HFF-Myc (cell line): ENCODE measurements at regions not wholly inside any gene's neighbourhood (a gene's known extent, or its start where the extent isn't known, plus 50 kb on each side); places are given as distances from the start of the nearest gene placed in this dataset.
"Not testable (repeated sequence)": the region's sequence is repeated elsewhere in the genome, so short reads cannot be mapped to it uniquely, and the experiment has no call there.

Experiments
- DNase-seq: peaks from one replicate; pipeline ENCODE4 v3.0.0-alpha.2; 2011; ENCODE audit warnings: low read depth; ENCODE audit errors: extremely low read depth
- H3K4me3 ChIP-seq: replicated peaks from 2 replicates; pipeline ENCODE4 v1.5.1; 2011; ENCODE audit warnings: low read depth, mild to moderate bottlenecking, control low read depth, low read length
- TF ChIP-seq, protein P1 (sequence below): IDR thresholded peaks from 2 replicates; pipeline ENCODE4 v1.5.1; 2012; ENCODE audit warnings: mild to moderate bottlenecking, low read depth, low read length, control low read depth; ENCODE audit errors: missing control alignments

DNA sequence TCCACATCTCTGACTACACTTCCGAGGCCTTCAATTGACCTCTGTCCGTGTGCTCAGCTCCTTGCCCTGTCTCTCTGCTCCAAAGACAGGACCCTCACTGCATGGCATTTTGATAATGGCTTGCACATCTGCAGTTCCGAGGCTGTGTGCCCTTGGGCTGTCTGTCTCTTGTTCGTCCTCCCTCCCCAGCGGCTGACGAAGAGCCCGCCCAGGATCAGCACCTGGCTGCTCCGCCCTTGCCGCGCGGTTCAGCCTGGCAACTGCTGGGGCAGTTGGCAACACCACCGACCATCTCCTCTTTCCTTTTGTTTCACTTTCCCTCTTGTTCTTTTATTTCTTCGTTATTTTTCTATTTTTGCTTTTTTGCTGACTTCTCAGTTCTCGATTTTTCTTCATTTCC, 270.4 kb downstream of the TEX29 start:
- TF ChIP-seq, protein P1, sequence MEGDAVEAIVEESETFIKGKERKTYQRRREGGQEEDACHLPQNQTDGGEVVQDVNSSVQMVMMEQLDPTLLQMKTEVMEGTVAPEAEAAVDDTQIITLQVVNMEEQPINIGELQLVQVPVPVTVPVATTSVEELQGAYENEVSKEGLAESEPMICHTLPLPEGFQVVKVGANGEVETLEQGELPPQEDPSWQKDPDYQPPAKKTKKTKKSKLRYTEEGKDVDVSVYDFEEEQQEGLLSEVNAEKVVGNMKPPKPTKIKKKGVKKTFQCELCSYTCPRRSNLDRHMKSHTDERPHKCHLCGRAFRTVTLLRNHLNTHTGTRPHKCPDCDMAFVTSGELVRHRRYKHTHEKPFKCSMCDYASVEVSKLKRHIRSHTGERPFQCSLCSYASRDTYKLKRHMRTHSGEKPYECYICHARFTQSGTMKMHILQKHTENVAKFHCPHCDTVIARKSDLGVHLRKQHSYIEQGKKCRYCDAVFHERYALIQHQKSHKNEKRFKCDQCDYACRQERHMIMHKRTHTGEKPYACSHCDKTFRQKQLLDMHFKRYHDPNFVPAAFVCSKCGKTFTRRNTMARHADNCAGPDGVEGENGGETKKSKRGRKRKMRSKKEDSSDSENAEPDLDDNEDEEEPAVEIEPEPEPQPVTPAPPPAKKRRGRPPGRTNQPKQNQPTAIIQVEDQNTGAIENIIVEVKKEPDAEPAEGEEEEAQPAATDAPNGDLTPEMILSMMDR, result no peak
- H3K4me3 ChIP-seq, result no peak overlapping the region
- DNase-seq, result no peak

DNA sequence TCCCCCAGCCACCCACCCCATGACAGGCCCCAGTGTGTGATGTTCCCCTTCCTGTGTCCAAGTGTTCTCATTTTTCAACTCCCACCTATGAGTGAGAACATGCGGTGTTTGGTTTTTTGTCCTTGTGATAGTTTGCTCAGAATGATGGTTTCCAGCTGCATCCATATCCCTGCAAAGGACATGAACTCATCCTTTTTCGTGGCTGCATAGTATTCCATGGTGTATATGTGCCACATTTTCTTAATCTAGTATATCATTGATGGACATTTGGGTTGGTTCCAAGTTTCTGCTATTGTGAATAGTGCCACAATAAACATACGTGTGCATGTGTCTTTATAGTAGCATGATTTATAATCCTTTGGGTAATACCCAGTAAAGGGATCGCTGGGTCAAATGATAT, 273.0 kb downstream of the TEX29 start:
- not testable (repeated sequence) for DNase-seq, H3K4me3 ChIP-seq

DNA sequence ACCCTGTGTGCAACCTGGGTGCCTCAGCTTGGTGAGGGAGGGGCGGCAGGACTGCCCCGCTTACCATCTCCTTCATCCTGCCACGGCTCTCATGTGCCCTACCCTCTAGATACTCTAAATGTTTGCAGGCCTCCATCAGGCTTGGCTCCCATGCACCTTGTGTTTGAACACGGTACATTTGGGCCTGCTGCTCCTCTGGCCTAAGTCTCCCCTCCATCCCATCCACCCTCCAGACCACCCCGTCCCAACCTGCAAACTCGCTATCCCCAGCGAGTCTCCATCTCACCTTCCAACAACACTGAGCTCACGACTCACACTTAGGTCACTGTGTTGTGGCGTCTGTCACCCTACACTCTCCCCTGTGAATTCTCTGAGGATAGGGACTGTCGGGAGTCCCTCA, 274.2 kb downstream of the TEX29 start:
- no peak overlapping the region for H3K4me3 ChIP-seq
- DNase-seq, result no peak
- TF ChIP-seq, protein P1, result no peak

DNA sequence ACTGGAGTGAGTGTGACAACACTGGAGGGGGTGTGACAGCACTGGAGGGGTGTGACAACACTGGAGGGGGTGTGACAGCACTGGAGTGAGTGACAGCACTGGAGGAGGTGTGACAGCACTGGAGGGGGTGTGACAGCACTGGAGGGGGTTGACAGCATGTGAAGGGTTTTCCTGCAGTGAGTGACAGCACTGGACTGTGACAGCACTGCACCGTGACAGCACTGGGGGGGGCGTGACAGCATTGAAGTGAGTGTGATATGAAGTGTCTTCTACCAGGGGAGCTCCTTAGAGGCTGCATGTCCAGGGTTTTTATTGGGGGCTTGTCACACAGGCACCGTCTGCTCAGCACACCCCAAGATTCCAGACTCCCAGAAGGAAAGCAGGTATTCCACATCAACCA, 274.8 kb downstream of the TEX29 start:
- TF ChIP-seq, protein P1, result no peak
- DNase-seq, result no peak
- no peak overlapping the region for H3K4me3 ChIP-seq

DNA sequence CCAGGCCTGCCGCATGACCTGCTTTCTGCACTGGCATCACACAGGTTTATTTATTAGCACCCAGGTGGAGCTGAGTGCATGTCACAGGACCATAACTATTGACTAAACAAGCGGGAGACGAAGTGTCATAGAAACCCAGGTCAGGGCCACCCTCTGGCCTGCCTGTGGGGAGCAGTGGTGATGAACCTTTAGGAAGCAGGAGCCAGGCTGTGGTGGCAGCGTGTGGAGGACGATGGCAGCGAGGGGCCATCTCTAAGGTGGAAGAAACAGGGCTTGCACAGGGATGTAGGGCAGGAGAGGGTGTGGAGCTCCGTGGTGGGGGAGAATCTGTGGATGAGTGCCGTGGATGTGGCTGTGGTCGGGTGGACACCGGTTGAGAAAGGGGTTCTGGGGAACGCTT, 275.3 kb downstream of the TEX29 start:
- TF ChIP-seq, protein P1, result no peak
- DNase-seq, result no peak
- no peak overlapping the region for H3K4me3 ChIP-seq

DNA sequence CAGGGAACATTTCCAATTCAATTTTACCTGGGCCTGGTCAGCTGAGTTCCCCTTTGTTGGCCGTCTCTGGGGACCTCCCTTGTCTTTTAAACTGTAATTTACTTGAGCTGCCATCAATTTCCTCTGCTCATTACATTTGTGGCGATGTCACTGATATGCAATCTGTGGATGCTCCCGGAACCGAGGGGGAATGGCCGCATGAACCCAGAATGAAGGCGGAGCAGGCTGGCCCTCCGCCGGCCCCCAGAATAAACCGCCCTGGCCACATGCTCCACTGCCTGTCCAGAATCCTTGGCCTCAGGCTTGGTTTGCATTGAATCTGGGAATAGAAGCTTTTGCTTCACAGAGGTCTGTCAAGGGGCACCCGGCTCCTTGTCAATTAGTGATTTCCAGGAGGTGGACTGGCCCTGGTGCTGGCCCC, 276.8 kb downstream of the TEX29 start:
- no peak for DNase-seq
- no peak overlapping the region for H3K4me3 ChIP-seq
- TF ChIP-seq, protein P1, result no peak

DNA sequence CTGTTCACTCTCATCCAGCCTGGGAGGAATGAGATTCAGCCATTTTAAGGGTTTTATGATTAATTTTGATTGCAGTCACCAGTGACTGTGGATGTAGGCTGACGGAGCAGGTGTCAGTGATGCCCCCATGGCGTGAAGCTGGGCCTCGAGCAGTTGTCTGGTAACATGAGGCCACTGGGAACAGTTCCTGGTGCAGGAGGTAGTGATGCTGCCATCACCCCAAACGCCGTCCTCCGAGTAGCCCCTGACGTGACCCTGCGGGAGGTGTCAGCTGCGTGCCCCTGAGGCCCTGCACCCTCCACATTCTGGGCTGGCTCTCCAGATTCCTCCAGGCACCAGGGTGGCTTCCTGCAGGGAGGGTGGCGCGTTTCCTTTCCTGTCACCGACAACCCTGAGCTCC, 277.2 kb downstream of the TEX29 start:
- no peak overlapping the region for H3K4me3 ChIP-seq
- TF ChIP-seq, protein P1, result no peak
- DNase-seq, result no peak

DNA sequence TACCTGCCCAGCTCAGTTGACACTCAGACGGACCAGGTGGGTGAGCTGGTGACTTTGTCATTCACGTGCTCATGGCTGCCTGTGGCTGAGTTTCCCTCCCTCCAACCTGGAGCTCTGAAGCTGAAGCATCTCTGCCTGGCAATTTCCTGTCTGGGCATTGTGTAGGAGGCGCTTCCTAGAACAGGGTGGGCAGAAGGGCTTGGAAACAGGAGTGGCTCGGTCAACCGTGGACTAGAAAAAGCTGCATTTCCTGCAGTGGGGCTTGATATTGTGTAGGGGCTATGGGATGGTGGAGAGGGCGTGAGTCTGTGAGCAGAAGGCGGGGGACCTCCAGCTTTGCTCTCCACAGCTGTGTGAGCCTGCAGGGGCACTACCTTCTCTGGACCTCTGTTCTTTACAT, 278.3 kb downstream of the TEX29 start:
- TF ChIP-seq, protein P1, result no peak

More for the DNA sequence above, 278.3 kb downstream of the TEX29 start:
- DNase-seq, result no peak
- no peak overlapping the region for H3K4me3 ChIP-seq
